ENCODE measurements at regions not wholly inside any gene's neighbourhood (a gene's known extent, or its start where the extent isn't known, plus 50 kb on each side); places are given as distances from the start of the nearest gene placed in this dataset.

DNA sequence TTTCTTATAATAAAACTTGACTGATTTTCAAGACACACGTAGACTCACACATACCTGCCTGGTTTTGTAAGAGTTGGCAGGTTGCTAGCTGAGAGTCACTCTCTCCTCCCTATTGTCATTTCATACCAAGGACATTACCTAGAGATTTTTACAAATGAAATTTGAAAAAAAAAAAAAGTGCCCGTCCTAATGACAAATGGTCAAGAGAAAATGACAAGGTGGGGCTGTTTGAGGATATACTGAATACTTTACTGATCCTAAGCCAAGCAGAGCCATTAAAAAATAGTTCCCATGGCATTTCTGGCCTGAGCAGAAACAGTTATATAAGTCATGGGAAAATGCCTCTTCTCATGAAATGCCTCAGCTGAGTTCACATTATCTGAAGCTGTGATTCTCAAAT, 150.2 kb downstream of the DYRK2 start:
- no peak for DNase-seq

DNA sequence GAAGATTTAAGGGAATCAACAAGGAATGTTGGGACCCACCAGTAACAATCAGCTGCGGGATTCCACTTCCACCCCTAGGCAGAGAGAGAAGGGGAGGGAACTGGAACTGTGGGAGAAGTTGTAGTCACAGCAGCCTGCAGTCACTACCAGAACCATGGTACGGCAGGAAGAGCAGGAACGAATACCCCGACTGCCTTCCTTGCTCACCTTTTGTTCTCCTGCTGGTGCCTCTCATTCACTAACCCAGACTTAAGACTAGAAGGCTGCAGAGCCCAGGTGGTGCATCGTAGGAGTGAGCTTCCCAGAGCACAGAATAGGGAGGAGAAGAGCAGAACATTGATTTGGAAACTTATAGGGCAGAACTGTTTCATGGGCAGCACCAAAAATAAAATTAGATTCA, 154.2 kb downstream of the DYRK2 start:
- no peak for DNase-seq

DNA sequence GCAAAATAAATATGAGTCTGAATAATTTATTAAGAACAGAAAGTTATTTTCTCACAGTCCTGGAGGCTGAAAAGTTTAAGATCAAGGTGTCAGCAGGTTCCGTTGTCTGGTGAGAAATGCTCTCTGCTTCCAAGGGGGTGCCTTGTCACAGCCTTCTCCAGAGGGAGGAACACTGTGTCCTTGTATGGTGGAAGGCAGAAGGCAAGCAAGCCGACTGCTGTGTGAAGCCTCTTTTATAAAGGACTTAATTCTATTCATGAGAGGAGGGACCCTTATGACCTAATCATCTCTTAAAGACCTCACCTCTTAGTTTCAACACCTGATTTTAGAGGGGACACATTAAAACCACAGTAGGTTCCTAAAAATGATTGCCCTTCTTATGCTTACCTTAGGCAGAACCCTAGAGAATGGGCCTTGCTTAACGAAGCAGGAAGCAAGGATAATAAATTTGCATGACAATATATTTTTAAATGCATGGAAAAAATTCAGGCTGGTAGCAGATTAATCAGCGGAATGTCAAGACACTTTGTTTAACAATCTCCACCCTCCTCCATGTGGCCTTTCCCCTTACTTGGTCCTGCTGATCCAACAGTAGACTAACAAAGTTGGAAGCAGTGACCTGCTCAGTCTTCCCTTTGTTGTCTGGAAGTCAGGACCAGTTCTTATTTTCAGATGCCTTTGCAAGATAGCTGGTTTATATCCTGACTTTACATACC, 154.9 kb downstream of the DYRK2 start:
- no peak for DNase-seq

DNA sequence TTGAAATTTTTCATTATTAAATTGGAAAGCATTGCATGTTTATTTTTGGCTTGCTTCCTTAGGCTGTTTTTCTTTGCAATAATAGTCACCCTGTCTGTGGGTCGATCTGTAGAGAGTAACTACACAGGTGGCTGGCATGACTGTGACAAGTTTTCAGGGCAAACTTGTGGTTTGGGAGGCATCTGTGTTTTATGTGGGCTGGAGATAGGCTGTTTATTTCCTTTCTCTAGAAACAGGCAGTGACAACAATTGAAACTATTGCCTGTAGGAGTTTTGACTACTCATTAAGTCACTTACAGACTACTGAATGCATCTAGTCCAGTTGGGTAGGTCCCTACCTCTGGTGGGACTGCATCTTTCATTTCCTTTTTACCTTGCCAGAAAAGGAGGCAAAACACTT, 155.6 kb downstream of the DYRK2 start:
- peak; percentile 38 for DNase-seq

DNA sequence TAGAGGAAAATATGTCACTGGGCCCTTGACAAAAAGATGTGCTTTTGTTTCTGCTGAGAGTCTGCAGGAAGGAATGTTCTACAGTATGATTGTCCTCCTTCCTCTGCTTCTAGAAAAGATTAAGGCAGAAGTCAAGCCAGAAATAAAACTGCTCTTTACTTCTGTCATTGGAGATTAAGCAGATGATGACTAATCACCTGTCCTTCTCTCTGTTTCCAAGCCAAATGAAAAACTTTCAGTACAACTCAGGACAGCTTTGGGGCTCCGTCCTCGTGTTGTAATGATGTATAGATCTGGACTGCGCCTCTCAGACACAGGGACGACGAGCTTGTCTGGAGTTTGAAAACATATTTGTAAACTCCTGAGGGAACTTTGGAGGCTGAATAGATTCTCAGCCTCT, 159.3 kb downstream of the DYRK2 start:
- no peak for DNase-seq

DNA sequence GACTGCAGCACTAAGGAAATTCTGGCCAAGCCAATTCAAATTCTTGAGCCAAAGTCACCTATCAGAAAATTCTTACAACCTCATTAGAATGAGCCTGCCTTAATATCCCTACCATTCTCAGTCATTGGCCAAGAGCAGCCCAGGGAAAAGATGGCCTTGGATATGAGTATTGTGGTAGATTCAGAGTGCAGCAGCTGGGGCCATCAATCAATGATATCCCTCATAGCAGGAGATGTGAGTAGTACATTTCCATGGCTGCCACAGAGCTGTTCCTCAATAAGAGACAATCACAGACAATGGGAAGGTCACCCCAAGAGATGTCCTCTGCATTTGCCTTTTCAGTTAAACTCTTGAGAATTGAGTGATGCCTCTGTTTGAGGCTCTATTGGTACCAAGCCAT, 161.6 kb downstream of the DYRK2 start:
- no peak for DNase-seq

DNA sequence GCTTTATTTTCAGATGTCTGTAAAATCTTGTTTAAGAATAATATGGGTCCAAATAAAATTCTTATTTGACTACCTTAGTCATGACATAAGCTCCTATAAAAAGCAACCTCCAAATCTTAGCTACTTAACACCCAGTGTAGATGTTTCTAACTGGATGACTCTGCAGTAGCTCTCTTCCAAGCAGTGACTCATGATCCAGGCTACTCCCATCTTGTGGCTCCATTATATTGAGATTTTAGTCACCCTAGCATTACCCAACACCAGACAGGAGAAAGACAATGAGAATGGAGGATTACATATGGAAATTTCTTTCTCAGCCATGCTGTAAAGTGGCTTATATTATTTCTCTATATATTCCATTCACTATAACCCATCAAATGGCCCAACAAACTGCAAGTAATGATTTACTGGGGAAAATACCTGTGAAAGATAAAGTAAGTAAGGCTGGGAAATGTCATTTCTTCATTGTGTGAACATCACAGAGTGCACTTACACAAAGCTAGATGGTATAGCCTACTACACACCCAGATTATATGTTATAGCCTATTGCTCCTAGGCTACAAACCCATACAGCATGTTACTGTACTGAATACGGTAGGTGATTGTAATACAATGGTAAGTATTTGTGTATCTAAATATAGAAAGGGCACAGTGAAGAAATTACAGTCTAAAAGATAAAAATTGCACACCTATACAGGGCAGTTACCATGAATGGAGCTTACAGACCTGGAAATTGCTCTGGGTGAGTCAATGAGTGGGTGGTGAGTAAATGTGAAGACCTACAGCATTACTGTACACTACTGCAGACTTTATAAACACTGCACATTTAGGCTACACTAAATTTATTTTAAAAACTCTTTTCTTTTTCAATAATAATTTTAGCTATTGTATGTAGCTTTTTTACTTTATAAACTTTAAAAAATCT, 163.2 kb downstream of the DYRK2 start:
- no peak for DNase-seq

DNA sequence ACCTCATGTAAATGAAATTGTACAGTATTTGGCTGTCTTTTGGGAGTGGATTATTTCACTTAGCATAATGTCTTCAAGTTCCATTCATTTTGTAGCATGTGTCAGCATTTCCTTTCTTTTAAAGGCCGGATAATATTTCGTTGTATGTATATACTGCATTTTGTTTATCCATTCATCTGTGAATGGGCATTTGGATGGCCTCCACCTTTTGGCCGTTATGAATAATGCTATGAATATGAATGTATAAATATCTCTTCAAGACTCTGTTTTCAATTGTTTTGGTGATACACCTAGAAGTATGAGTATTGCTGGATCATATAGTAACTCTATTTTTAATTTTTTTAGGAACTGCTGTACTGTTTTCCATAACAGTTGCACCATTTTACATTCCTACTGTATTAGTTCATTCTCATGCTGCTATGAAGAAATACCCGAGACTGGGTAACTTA, 164.9 kb downstream of the DYRK2 start:
- DNase-seq: no peak

DNA sequence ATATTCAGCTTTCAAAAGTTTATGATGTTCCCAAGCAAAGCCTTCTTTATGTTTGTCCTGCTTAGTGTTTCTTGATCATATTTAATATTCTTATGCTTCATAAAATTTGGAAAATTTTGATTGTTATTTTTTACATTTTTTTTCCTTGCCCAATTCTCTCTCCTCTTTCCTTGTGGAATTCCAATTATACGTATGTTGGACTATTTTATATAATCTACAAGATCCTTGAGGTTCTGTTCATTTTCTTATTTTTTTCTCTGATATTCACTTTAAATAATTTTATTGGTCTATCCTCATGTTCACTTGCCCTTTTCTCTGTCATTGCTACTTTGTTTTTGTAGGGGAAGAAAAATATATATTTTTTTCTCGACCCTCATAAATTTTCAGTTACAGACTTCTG, 167.7 kb downstream of the DYRK2 start:
- no peak for DNase-seq

DNA sequence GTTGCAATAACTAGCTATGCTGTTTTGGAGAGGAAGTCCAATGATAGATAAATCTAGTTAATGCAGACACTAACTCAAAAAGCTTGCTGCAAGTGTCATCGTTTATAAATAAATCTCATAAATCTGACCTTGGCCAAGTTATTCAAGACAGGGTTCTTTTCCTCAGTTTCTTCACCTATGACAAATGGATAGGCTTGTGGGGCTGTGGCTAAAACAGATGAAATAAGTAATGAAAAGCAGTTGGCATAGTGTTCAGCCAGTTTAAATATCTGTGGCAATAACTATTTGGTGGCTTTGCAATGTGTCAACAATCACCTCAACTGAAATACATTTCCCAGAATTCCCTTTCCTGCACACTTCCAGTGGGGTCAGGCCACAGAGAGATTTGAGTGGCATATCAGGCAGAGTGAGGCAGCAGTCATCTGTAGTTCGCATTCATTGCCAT, 169.9 kb downstream of the DYRK2 start:
- no peak for DNase-seq

DNA sequence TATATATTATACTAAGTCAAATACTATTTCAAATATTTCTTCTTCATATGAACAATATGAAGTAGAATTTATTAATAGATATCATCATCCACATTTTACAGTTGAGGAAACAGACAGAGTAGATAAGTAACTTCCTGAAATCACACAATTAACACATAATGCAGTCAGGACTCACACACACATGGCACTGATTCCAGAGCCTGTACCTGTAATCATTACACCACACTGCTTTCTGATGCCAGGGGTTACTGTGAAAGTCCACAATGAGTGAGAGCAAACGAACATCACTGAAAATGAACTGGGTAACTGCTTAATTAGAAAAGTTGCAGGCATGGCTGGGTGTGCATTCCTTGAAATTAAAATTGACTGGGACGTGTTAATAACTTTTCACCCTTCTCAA, 169.3 kb upstream of the IFNG-AS1 start:
- no peak for DNase-seq

DNA sequence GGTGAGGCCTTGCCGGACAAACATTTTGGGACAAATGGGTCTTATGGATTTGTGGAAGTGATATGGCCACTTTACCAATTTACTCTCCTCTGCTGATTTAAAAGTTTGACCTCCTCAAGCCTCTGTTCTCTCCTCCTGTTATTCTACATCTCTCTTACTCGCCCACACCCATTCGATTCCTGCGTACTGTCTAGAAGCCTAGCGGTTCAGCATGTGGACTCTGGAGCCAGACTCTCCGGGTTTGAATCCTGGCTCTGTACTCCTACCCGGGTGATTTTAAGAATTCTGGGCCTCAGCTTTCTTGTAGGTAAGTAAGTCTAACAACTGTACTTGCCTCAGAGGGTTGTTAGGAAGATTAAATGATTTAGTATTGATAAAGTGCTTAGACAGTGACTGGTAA, 168.6 kb upstream of the IFNG-AS1 start:
- no peak for DNase-seq

DNA sequence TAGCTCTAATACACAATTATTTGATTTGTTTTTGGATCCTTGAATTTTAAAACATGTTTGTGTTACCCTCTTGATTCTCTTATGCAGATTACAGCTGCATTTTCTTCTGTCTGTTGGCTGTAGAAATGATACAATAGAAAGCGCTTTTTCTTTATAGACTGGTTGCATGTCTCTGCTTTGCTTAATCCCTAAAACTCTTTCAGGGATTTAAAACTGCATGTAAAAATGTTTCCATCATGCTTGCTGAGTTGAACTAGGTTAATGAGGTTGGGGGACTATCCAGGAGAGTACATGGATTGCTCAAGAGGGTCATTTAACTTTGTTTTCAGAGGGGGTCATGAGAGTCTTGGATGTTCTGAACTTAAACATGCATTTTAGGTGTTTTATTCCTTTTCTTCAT, 166.4 kb upstream of the IFNG-AS1 start:
- DNase-seq: no peak

DNA sequence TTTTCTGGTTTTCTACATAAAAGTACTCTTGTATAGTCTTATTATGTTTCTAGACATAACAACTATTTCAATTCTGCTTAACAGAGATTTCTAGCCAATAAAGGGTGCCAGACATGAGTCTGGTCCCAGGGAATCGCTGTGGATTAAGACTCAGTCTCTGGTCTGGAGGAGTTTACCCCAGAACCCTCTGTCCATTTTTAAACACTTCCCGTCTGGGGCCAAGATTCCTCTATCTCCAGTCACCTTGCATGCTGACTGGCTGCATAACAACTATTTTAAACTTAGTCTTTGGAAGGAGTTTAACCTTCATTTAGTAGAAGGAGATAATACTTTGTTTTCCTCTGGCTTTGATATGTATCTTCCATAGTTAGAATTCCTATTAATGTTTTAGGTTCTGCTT, 163.1 kb upstream of the IFNG-AS1 start:
- DNase-seq: no peak

DNA sequence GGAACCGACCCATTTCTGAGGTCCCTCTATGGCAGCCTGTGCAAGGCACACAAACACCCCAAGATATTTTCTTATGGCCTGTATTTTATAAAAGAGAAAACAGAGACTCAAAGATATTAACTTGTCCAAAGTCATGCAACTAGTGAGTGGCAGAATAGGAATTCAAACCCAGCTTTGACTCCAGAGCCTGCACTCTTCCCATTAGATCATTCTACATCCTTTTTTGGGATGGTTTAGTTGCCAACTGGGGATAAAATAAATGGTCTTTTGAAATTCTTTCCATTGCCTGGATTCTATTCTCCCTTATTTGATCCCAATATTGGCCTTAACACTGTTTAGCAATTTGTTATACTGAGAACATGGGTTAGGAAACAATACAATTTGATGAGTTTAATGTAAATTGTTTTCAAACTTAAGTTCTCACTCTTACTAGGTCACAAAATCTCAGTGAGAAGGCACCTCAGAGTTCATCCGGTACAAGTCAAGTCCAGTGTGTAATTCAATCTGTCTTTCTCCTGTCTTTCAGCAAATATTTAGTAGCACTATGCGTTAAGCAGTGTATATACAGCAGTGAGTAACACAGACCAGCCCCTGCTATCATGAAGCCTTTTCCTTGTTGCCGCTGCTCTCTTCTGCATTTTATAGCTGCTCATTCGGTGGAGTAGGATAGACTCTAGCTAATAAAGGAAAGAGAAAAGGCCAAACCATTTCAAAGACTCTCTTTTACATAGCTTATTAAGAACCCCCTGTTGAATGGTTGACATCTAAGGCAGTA, 162.1 kb upstream of the IFNG-AS1 start:
- DNase-seq: no peak

DNA sequence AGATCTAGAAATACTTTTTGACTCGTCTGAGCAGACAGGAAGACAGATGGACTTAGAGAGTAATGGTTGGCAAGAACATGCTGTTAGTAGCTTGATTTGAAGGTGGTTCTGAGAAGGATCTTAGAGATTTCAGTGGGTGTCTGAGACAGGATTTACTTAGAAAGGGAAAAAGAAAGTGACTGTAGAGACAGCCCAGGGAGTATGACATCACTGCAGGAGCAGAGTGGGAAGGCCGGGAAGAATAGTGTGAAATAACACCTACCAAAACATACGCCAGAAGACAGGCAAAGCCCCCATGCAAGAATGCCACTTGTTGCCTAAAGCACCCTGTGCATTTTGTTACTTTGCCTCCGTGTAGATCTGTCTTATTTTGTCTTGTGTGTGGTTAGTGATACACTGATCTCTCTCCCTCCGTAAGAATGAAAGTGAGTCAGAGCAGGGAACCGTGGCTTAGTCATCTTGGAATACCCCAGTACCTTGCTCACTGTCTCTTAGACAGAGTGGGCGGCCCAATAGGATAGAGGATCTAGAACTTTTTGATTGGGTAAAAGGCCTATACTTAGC, 161.3 kb upstream of the IFNG-AS1 start:
- peak; percentile 42 for DNase-seq

DNA sequence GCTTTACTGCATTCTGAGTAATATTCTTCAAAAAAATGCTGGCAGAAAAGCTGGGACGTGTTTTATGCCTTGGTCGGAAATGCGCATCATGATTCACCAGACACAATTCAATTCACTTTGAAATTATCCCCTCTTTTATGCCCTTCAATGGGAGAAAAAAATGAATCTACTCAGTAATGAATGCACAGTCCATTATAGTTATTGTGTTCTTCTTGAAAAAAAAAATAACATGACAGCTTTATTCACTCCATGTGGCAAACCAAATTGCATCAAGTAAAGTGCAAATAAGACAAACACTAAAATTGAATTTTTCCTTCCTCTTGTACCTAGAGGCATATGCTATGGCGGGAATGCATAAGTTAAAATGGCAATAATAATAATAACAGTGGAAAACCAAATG, 159.4 kb upstream of the IFNG-AS1 start:
- no peak for DNase-seq

DNA sequence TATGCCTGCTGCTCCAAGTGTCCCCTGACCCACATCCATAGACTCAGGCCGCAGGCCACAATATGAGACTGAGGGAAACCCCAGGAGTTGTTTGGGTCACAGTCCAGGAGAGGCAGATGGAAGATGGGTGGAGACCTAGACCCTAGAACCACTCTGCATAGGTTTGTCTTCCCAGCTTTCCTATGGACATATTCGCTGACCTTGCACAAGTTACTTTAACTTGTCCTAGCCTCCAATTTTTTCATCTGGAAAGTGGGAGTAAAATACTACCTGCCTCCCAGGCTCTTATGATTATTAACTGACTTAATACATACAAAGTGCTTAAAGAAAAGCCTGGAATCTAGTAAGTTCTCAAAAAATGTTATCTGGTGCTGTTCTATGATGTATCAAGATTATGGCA, 157.1 kb upstream of the IFNG-AS1 start:
- no peak for DNase-seq

DNA sequence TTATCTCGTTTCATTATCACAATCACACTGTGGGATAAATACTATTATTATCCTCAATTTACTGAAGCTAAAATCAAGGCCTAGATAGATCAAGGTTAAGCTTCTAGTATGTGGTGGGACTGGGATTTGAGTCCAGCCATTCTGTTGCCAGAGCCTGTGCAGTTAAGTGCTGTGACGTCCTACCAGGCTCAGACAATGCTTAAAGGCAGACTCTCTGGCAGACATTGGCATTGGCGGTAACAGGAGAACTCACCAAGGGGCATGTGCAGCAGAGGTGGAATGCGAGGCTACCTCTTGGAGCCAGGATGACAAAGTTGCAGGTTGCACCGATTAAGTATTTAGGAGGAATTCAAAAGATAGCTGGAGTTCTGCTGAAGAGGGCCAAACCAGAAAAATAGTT, 155.6 kb upstream of the IFNG-AS1 start:
- no peak for DNase-seq

DNA sequence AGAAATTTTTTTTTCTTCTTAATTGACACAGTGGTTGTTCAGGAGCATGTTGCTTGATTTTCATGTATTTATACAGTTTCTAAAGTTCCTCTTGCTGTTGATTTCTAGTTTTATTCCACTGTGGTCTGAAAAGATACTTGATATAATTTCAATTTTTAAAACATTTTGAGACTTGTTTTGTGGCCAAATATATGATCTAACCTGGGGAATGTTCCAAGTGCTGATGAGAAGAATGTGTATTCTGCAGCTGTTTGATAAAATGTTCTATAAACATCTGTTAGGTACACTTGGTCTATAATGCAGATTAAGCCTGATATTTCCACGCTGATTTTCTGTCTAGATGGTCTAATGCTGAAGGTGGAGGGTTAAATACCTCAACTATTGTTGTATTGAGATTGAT, 151.4 kb upstream of the IFNG-AS1 start:
- DNase-seq: no peak

DNA sequence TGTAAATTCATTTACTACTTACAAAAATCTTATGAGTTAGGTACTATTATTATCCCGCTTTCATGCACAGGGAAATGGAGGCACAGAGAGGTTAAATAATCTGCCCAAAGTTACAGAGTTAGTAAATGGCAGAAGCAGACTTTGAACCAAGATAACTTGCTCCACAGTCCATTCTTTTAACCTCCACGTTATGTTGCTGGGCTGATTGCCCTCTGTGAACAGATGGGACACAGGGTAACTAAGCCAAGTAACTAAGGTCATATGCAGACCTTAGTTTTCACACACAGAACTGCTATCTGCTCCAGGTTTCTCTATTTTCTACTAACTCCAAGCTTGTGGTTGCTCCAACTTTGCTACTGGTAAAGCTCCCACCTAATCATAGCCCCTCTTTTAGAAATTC, 147.1 kb upstream of the IFNG-AS1 start:
- DNase-seq: no peak

DNA sequence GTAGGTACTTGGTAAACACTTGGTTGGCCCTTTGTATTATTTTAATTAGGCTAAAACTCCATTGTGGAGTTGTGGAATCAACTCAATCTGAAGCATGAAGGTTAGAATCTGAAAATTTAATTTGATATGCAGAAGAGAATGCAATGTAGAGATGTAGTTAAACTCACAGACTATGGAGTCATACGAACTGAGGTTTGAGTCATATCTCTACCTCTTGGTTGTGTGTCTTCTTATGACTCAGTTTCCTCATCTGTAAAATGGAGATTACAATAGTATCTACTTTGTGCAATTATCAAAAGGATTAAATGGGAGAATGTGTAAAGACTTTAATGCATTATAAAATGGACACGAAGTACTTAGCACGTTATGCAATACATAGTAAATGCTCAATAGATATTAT, 146.0 kb upstream of the IFNG-AS1 start:
- no peak for DNase-seq

DNA sequence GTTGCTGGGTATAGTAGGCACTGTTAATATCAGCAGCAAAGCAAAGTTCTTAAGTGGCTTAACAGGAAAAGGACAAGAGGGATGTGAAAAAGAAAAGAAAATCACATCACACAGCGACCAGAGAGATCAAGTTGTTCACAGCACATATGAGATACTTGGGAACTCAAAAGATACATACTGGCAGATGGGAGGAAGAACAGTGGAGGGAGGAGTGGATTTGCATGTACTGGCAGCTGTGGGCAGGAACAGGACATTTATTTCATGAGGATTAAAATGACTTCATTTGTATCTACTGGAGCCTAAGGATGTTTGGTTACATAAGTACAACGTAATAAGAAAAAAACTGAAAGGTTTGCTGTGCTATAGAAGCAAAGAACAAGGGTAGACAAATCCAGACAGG, 136.5 kb upstream of the IFNG-AS1 start:
- DNase-seq: no peak
